Sciatic nerve (tissue), 2 donors: ENCODE measurements at regions not wholly inside any gene's neighbourhood (a gene's known extent, or its start where the extent isn't known, plus 50 kb on each side); places are given as distances from the start of the nearest gene placed in this dataset.

Source experiments
- ATAC-seq: fragments of 200-7000 bp; cut with Tn5 transposase; one replicate; pipeline ENCODE4 v1.9.1; 2020; ENCODE audit warnings: mild to moderate bottlenecking, moderate library complexity
- DNase-seq: peaks from one replicate; pipeline ENCODE4 v3.0.0-alpha.2; 2020; ENCODE audit warnings: low spot score
- intact Hi-C: fragments of 100-400 bp; cut with DNase I; formaldehyde crosslinking; loops from one replicate; pipeline ENCODE4 v1.14.2; 2022
- donor health status: DM: no; HTN: no; CAD: no.
- donor health status: DM: no; HTN: no; CAD: no.

GRCh38 chr1:189816558-189816957 lies 661.1 kb downstream of the BRINP3 start:
- DNase-seq (no peak), ATAC-seq (no peak)
- intact Hi-C loops = no loop called here

GRCh38 chr1:189819751-189820150 lies 657.9 kb downstream of the BRINP3 start:
- ATAC-seq = no peak
- intact Hi-C loops = no loop called here
- DNase-seq = no peak

GRCh38 chr1:189821833-189822232 lies 655.8 kb downstream of the BRINP3 start:
- intact Hi-C loops = no loop called here

GRCh38 chr1:189834813-189835212 lies 642.9 kb downstream of the BRINP3 start:
- DNase-seq = no peak
- intact Hi-C loops = no loop called here
- no peak for ATAC-seq

More at GRCh38 chr1:189821833-189822232, 655.8 kb downstream of the BRINP3 start:
- ATAC-seq = no peak
- DNase-seq = no peak

- DNase-seq = no peak
- ATAC-seq = no peak
- intact Hi-C loops = no loop called here
Observed at GRCh38 chr1:189847613-189848012, 630.1 kb downstream of the BRINP3 start.

GRCh38 chr1:189851806-189852367 lies 625.8 kb downstream of the BRINP3 start:
- intact Hi-C loops = no loop called here
- no peak for DNase-seq
- no peak for ATAC-seq

- ATAC-seq (no peak), DNase-seq (no peak)
- intact Hi-C loops = no loop called here
Observed at GRCh38 chr1:189859385-189859977, 618.2 kb downstream of the BRINP3 start.

GRCh38 chr1:189866606-189867005 lies 611.1 kb downstream of the BRINP3 start:
- DNase-seq (no peak), ATAC-seq (peak; percentile 76)
- intact Hi-C loops = no loop called here

- intact Hi-C loops = no loop called here
- DNase-seq = no peak
- no peak for ATAC-seq
Observed at GRCh38 chr1:189868021-189868420, 609.6 kb downstream of the BRINP3 start.

GRCh38 chr1:189874715-189875435 lies 602.8 kb downstream of the BRINP3 start:
- ATAC-seq (no peak), DNase-seq (no peak)
- intact Hi-C loops = no loop called here

GRCh38 chr1:189880135-189880534 lies 597.5 kb downstream of the BRINP3 start:
- intact Hi-C loops = no loop called here
- no peak for ATAC-seq
- no peak for DNase-seq

GRCh38 chr1:189899686-189900425 lies 577.8 kb downstream of the BRINP3 start:
- intact Hi-C loops = no loop called here
- ATAC-seq = no peak
- no peak for DNase-seq

GRCh38 chr1:189904509-189904908 lies 573.2 kb downstream of the BRINP3 start:
- ATAC-seq (no peak), DNase-seq (no peak)
- intact Hi-C loops = no loop called here

- ATAC-seq (no peak), DNase-seq (no peak)
- intact Hi-C loops = no loop called here
Observed at GRCh38 chr1:189908113-189908512, 569.6 kb downstream of the BRINP3 start.

GRCh38 chr1:189921613-189922012 lies 556.1 kb downstream of the BRINP3 start:
- no peak for ATAC-seq
- no peak for DNase-seq
- intact Hi-C loops = no loop called here

- intact Hi-C loops = no loop called here
- DNase-seq (no peak), ATAC-seq (no peak)
Observed at GRCh38 chr1:189927641-189928040, 550.0 kb downstream of the BRINP3 start.

GRCh38 chr1:189929501-189930099 lies 548.1 kb downstream of the BRINP3 start:
- intact Hi-C loops = loop anchor here (5.0 kb wide), 1 partner anchor 477 kb away; no protein-coding TSS in a partner anchor
- ATAC-seq = no peak

GRCh38 chr1:189936861-189937260 lies 540.8 kb downstream of the BRINP3 start:
- no peak for ATAC-seq
- no peak for DNase-seq
- intact Hi-C loops = no loop called here

More at GRCh38 chr1:189929501-189930099, 548.1 kb downstream of the BRINP3 start:
- DNase-seq = no peak

GRCh38 chr1:189939967-189940366 lies 537.7 kb downstream of the BRINP3 start:
- intact Hi-C loops = no loop called here
- no peak for ATAC-seq

More at GRCh38 chr1:189939967-189940366, 537.7 kb downstream of the BRINP3 start:
- DNase-seq = no peak
